MM.1S (cell line): ENCODE measurements at regions not wholly inside any gene's neighbourhood (a gene's known extent, or its start where the extent isn't known, plus 50 kb on each side); places are given as distances from the start of the nearest gene placed in this dataset.

Source experiments
- DNase-seq: peaks from one replicate; pipeline ENCODE4 v3.0.0-alpha.2; 2015
- H2AFZ ChIP-seq: fragments of 300-600 bp; sonication (generic); 2 replicates; pipeline ENCODE4 v1.6.0; 2016; ENCODE audit warnings: antibody characterized with exemption, low read length
- H3F3A ChIP-seq: fragments of 300-600 bp; sonication (generic); 2 replicates; pipeline ENCODE4 v1.6.1; 2016; ENCODE audit warnings: mild to moderate bottlenecking, antibody characterized with exemption, low read length, moderate library complexity, mixed read lengths; ENCODE audit not compliant: insufficient read depth
- H3K27ac ChIP-seq: fragments of 300-600 bp; sonication (generic); 2 replicates; pipeline ENCODE4 v1.5.1; 2016; ENCODE audit warnings: mild to moderate bottlenecking, low read length
- H3K27me3 ChIP-seq: fragments of 300-600 bp; sonication (generic); replicated peaks from 2 replicates; pipeline ENCODE4 v1.6.0; 2016; ENCODE audit warnings: low read length; ENCODE audit not compliant: insufficient read depth
- H3K36me3 ChIP-seq: fragments of 300-600 bp; sonication (generic); replicated peaks from 2 replicates; pipeline ENCODE4 v1.6.1; 2016; ENCODE audit warnings: mild to moderate bottlenecking, low read length, mixed read lengths; ENCODE audit not compliant: insufficient read depth
- H3K4me1 ChIP-seq: fragments of 300-600 bp; sonication (generic); 2 replicates; pipeline ENCODE4 v1.6.1; 2016; ENCODE audit warnings: low read length, mixed read lengths
- H3K4me2 ChIP-seq: fragments of 300-600 bp; sonication (generic); 2 replicates; pipeline ENCODE4 v1.6.0; 2016; ENCODE audit warnings: low read depth, low read length
- H3K4me3 ChIP-seq: fragments of 300-600 bp; sonication (generic); 2 replicates; pipeline ENCODE4 v1.5.1; 2016; ENCODE audit warnings: low read length, mixed read lengths
- H3K79me2 ChIP-seq: fragments of 300-600 bp; sonication (generic); 2 replicates; pipeline ENCODE4 v1.6.1; 2016; ENCODE audit warnings: mixed run types, low read length, mixed read lengths
- H3K9ac ChIP-seq: fragments of 300-600 bp; sonication (generic); 2 replicates; pipeline ENCODE4 v1.6.1; 2016; ENCODE audit warnings: low read length, mixed read lengths
- H3K9me2 ChIP-seq: fragments of 300-600 bp; sonication (generic); replicated peaks from 2 replicates; pipeline ENCODE4 v1.6.1; 2016; ENCODE audit warnings: mild to moderate bottlenecking, low read length, mixed read lengths; ENCODE audit not compliant: insufficient read depth
- H3K9me3 ChIP-seq: fragments of 300-600 bp; sonication (generic); replicated peaks from 2 replicates; pipeline ENCODE4 v1.6.1; 2016; ENCODE audit warnings: mild to moderate bottlenecking, low read length, mixed read lengths; ENCODE audit not compliant: insufficient read depth
- H4K20me1 ChIP-seq: fragments of 300-600 bp; sonication (generic); 2 replicates; pipeline ENCODE4 v1.6.1; 2016; ENCODE audit warnings: mild to moderate bottlenecking, low read length, moderate library complexity, mixed read lengths; ENCODE audit not compliant: insufficient read depth
- EZH2 ChIP-seq: fragments of 300-600 bp; sonication (generic); optimal IDR thresholded peaks from 2 replicates; pipeline ENCODE3; 2017; ENCODE audit warnings: low read depth, mild to moderate bottlenecking, antibody characterized with exemption, low read length, mixed read lengths
- EZH2phosphoT487 ChIP-seq: fragments of 300-600 bp; sonication (generic); IDR thresholded peaks from 2 replicates; pipeline ENCODE4 v1.6.1; 2018; ENCODE audit warnings: antibody characterized with exemption, low read length
- TF ChIP-seq, protein P1 (sequence below): fragments of 300-600 bp; sonication (generic); IDR thresholded peaks from 2 replicates; pipeline ENCODE4 v1.5.1; 2016; ENCODE audit warnings: antibody characterized with exemption, low read length, mixed read lengths

DNA sequence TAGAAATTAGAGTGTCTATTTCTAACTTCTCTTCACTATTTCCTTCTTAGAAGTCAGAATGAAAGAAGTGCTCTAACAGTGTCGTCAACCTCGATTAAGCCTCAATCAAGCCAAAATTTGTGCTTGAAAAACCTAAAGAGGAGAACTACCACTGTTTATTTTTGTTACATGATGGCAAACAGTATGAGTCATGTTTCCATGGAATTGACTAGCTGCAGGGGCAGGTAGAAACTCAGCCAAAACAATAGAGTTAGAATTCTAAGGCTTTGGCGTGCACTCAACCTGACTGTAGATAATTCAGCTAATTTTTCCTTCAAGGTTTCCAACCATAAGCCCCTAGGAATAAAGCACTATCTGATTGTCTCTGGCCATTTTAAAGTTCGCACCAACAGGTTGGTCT lies 415.9 kb downstream of the ETS1 start:
- Histone ChIP-seq H3K4me1 (no peaks in the 10 kb centered on the region), H4K20me1 (no peaks in the 10 kb centered on the region), H3K27ac (no peak overlapping the region), H3F3A (no peaks in the 10 kb centered on the region), H2AFZ (no peak overlapping the region), H3K36me3 (no peaks in the 10 kb centered on the region), H3K79me2 (no peaks in the 10 kb centered on the region), H3K9ac (no peak overlapping the region), H3K27me3 (no peaks in the 10 kb centered on the region), H3K9me2 (no peaks in the 10 kb centered on the region), H3K4me3 (no peak overlapping the region), H3K9me3 (no peaks in the 10 kb centered on the region), H3K4me2 (no peak overlapping the region)
- DNase-seq = no peak
- TF ChIP-seq EZH2phosphoT487 = no peak
- no peak for TF ChIP-seq EZH2
- TF ChIP-seq, protein P1, sequence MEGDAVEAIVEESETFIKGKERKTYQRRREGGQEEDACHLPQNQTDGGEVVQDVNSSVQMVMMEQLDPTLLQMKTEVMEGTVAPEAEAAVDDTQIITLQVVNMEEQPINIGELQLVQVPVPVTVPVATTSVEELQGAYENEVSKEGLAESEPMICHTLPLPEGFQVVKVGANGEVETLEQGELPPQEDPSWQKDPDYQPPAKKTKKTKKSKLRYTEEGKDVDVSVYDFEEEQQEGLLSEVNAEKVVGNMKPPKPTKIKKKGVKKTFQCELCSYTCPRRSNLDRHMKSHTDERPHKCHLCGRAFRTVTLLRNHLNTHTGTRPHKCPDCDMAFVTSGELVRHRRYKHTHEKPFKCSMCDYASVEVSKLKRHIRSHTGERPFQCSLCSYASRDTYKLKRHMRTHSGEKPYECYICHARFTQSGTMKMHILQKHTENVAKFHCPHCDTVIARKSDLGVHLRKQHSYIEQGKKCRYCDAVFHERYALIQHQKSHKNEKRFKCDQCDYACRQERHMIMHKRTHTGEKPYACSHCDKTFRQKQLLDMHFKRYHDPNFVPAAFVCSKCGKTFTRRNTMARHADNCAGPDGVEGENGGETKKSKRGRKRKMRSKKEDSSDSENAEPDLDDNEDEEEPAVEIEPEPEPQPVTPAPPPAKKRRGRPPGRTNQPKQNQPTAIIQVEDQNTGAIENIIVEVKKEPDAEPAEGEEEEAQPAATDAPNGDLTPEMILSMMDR = no peak

DNA sequence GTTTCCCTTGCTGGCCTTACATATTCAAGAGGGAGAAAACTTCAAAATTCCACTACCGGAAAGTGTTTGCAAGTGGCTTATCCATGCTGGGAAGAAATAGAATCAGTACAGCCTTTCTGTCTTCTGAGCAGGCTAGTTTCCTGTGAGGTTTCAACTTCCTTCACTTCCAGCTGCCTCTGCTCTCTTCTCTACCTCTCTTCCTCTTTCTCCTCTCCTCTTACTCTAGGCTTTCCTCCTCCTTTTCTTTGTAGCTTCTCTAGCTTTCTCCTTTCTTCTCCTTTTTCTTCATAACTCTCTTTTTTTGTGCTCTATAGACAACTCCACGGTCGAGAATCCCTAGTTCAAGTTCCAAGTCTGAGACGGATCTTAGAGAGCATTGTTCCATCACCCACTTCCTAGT lies 421.8 kb downstream of the ETS1 start:
- no peaks in the 10 kb centered on the region for H4K20me1 ChIP-seq
- H3K9me3 ChIP-seq = no peaks in the 10 kb centered on the region
- H2AFZ ChIP-seq = no peak overlapping the region
- H3K9me2 ChIP-seq = no peaks in the 10 kb centered on the region
- no peak for TF ChIP-seq EZH2phosphoT487
- TF ChIP-seq, protein P1 = no peak
- no peak for TF ChIP-seq EZH2
- H3K9ac ChIP-seq = no peak overlapping the region
- H3K27me3 ChIP-seq = no peaks in the 10 kb centered on the region
- H3K4me3 ChIP-seq = no peak overlapping the region
- no peak overlapping the region for H3K4me2 ChIP-seq
- H3K4me1 ChIP-seq = no peaks in the 10 kb centered on the region
- H3K36me3 ChIP-seq = no peaks in the 10 kb centered on the region
- no peak overlapping the region for H3K27ac ChIP-seq
- no peaks in the 10 kb centered on the region for H3K79me2 ChIP-seq
- no peak for DNase-seq
- no peaks in the 10 kb centered on the region for H3F3A ChIP-seq

DNA sequence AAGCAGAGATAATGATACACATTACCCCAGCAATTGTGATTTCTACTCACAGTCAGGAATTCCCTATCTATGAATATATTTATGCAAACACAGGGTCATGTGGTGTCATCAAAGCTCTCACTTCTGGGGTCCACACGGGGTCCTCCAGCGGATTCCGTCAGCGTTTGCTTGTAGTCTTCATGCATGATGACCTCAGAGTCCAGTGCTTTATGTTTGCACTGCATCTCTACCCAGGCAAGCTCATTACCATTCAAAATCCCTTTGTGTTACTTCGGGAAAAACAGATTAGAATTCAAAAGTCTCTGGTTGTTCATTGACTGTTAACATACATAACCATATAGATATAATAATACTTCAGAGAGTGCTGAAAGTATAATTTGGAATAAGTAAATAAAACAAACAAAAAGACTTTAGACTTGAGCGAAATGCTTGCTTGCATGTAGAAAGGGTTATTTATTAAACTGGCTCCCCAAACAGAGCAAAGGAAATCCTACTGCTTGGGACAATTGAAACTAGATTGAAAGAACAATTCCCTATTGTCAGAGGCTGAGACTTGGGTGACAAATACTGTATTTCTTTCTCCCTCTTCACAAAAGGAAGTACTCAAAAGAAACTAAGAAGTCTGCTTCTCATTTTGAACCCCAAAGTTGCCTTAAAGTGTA lies 423.1 kb downstream of the ETS1 start:
- no peaks in the 10 kb centered on the region for H3F3A ChIP-seq
- no peak overlapping the region for H3K27ac ChIP-seq
- no peaks in the 10 kb centered on the region for H3K9me3 ChIP-seq
- no peaks in the 10 kb centered on the region for H3K36me3 ChIP-seq
- H3K4me2 ChIP-seq = no peak overlapping the region
- H3K79me2 ChIP-seq = no peaks in the 10 kb centered on the region
- no peak overlapping the region for H3K9ac ChIP-seq
- H3K4me1 ChIP-seq = no peaks in the 10 kb centered on the region
- no peak for TF ChIP-seq EZH2phosphoT487
- TF ChIP-seq EZH2 = no peak
- TF ChIP-seq, protein P1 = no peak
- H4K20me1 ChIP-seq = no peaks in the 10 kb centered on the region
- no peaks in the 10 kb centered on the region for H3K27me3 ChIP-seq
- H3K9me2 ChIP-seq = no peaks in the 10 kb centered on the region
- no peak overlapping the region for H3K4me3 ChIP-seq
- no peak overlapping the region for H2AFZ ChIP-seq
- DNase-seq = no peak
